BJ (cell line): ENCODE measurements at regions not wholly inside any gene's neighbourhood (a gene's known extent, or its start where the extent isn't known, plus 50 kb on each side); places are given as distances from the start of the nearest gene placed in this dataset.
"Not testable (repeated sequence)": the region's sequence is repeated elsewhere in the genome, so short reads cannot be mapped to it uniquely, and the experiment has no call there.

ENCODE experiments used
- CTCF ChIA-PET: fragments of 350-600 bp; formaldehyde crosslinking; extraction: SDS; loops from one replicate; lab custom pipeline; 2021; ENCODE audit warnings: antibody characterized with exemption, inconsistent platforms; lab: Yijun Ruan, JAX
- POLR2A ChIA-PET: fragments of 300-600 bp; sonication (Branson Sonifier 250); formaldehyde crosslinking; extraction: SDS; loops from one replicate; lab custom pipeline; 2021; ENCODE audit warnings: antibody characterized with exemption; lab: Charles Lee
- DNase-seq: peaks from one replicate; pipeline ENCODE4 v3.0.0-alpha.2; 2011; ENCODE audit warnings: low read depth
- H3K27me3 ChIP-seq: 2 replicates; pipeline ENCODE4 v1.6.0; 2011; ENCODE audit warnings: low read length; ENCODE audit not compliant: control insufficient read depth, insufficient read depth
- H3K36me3 ChIP-seq: 2 replicates; pipeline ENCODE4 v1.5.1; 2011; ENCODE audit warnings: low read length; ENCODE audit not compliant: control insufficient read depth, insufficient read depth
- H3K4me3 ChIP-seq: 2 replicates; pipeline ENCODE4 v1.5.1; 2011; ENCODE audit warnings: low read depth, mild to moderate bottlenecking, control low read depth, low read length
- CTCF ChIP-seq: IDR thresholded peaks from 2 replicates; pipeline ENCODE4 v1.5.1; 2011; ENCODE audit warnings: low read depth, mild to moderate bottlenecking, control low read depth, inconsistent platforms, low read length, moderate library complexity; ENCODE audit not compliant: insufficient read depth

DNA sequence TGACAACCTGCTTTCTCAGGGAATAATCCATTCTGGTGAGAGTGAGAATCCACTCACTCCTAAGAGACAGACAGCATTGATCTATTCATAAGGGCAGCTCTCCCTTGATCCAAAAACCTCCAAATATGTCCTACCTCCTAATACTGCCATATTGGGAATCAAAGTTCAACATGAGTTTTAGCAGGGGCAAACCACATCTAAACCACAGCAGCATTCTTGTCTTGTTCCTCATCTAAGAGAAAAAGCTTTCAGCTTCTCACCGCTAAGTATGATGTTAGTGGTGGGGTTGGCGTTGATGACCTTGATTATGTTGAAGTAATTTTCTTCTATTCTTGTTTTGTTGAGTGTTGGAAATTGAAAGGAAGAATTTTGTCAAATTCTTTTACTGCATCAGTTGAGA is 69.6 kb downstream of the SERTM2 start:
- no peak overlapping the region for H3K4me3 ChIP-seq
- CTCF ChIA-PET, result no interaction called here
- no peaks in the 10 kb centered on the region for H3K27me3 ChIP-seq
- no peaks in the 10 kb centered on the region for H3K36me3 ChIP-seq
- TF ChIP-seq CTCF, result no peak
- POLR2A ChIA-PET, result no interaction called here
- DNase-seq, result no peak

- Histone ChIP-seq H3K4me3 (no peak overlapping the region), H3K36me3 (no peaks in the 10 kb centered on the region), H3K27me3 (no peaks in the 10 kb centered on the region)
- no peak for TF ChIP-seq CTCF
- no peak for DNase-seq
- POLR2A ChIA-PET, result no interaction called here
- CTCF ChIA-PET, result no interaction called here
These were observed 73.9 kb downstream of the SERTM2 start for GRCh38 chrX:111585337-111585736.

DNA sequence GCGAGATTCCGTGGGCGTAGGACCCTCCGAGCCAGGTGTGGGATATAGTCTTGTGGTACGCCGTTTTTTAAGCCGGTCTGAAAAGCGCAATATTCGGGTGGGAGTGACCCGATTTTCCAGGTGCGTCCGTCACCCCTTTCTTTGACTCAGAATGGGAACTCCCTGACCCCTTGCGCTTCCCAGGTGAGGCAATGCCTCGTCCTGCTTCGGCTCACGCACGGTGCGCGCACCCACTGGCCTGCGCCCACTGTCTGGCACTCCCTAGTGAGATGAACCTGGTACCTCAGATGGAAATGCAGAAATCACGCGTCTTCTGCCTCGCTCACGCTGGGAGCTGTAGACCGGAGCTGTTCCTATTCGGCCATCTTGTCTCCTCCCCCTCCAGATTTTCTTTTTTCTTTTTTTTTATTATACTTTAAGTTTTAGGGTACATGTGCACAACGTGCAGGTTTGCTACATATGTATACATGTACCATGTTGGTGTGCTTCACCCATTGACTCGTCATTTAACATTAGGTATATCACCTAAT is 83.0 kb downstream of the SERTM2 start:
- H3K4me3 ChIP-seq, result not testable (repeated sequence)

DNA sequence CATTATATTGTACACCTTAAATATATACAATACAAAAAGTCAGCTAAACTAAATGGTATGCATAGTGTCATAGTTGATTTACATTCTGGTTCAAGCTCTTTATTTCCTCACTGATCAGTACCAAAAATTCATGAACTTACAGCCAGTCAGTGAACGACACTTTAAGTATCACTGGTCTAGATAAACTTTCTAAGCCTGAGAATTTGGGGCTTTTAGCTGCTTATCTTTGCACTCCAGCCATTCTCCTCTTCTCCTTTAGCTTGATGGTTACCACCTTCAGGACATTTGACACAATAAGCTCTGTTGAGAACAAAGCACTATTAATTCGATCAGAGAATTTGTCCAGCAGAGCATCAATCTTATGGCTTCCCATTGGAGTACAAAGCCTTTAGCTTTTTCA is 83.0 kb upstream of the ALG13 start:
- no peak overlapping the region for H3K4me3 ChIP-seq
- DNase-seq, result no peak
- ChIA-PET CTCF (interaction anchor here (0.5 kb wide), 1 partner anchor 232 kb away, joined by 3 read pairs; no protein-coding TSS in a partner anchor), POLR2A (no interaction called here)
- no peaks in the 10 kb centered on the region for H3K36me3 ChIP-seq
- H3K27me3 ChIP-seq, result no peaks in the 10 kb centered on the region
- TF ChIP-seq CTCF, result no peak

More for the DNA sequence above, 83.0 kb downstream of the SERTM2 start:
- POLR2A ChIA-PET, DNase-seq, CTCF ChIA-PET, H3K27me3 ChIP-seq, H3K36me3 ChIP-seq: not testable (repeated sequence)

- Histone ChIP-seq H3K4me3 (no peak overlapping the region), H3K36me3 (no peaks in the 10 kb centered on the region), H3K27me3 (no peaks in the 10 kb centered on the region)
- DNase-seq, result no peak
- CTCF ChIA-PET, result no interaction called here
- POLR2A ChIA-PET, result no interaction called here
- TF ChIP-seq CTCF, result no peak
These were observed 72.2 kb upstream of the ALG13 start for GRCh38 chrX:111608724-111609123.

DNA sequence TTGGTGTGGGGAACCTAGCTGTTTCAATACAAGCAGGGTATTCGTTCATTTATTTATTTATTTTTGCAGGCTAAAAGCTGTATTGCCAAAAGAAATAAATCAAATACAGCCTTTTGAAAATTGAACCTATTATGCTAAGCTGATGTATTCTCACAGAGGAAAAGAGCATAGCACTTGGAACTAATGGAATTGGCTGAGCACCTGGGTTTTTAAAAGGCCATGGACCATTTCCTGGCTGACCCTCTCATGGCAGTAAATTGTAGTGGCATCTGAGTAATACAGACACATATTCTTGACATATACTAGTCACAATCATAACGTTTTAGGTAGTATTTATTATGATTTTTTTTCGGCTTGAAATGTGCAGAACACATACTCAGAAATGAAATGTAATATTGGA is 71.8 kb upstream of the ALG13 start:
- no peak for DNase-seq
- Histone ChIP-seq H3K36me3 (no peaks in the 10 kb centered on the region), H3K4me3 (no peak overlapping the region), H3K27me3 (no peaks in the 10 kb centered on the region)
- ChIA-PET POLR2A (no interaction called here), CTCF (no interaction called here)
- no peak for TF ChIP-seq CTCF
